ENCODE measurements at regions not wholly inside any gene's neighbourhood (a gene's known extent, or its start where the extent isn't known, plus 50 kb on each side); places are given as distances from the start of the nearest gene placed in this dataset.

GRCh38 chr3:14252321-14253021, 73.9 kb downstream of the LSM3 start:
- H3K36me3 Mint-ChIP-seq (ENCODE audit: insufficient read depth in 2 of 2): no peaks in the 10 kb centered on the region
- no peaks in the 10 kb centered on the region for H3K9me3 Mint-ChIP-seq
- H3K4me1 Mint-ChIP-seq (ENCODE audit: low read depth): no peaks in the 10 kb centered on the region
- ATAC-seq (replicated peaks in 1 of 2) (no peak), DNase-seq (no peak)
- H3K27me3 Mint-ChIP-seq (ENCODE audit: low read depth): no peaks in the 10 kb centered on the region
- H3K27ac Mint-ChIP-seq: no peak overlapping the region
- H3K4me3 Mint-ChIP-seq: no peak overlapping the region

- Mint-ChIP-seq H3K27me3 (ENCODE audit: low read depth) (no peaks in the 10 kb centered on the region), H3K27ac (no peak overlapping the region), H3K9me3 (no peaks in the 10 kb centered on the region), H3K36me3 (ENCODE audit: insufficient read depth in 2 of 2) (no peaks in the 10 kb centered on the region), H3K4me3 (no peak overlapping the region), H3K4me1 (ENCODE audit: low read depth) (no peaks in the 10 kb centered on the region)
- no peak for DNase-seq
- no peak for ATAC-seq (replicated peaks in 1 of 2)
Observed at GRCh38 chr3:14253022-14253706, 74.5 kb downstream of the LSM3 start.

GRCh38 chr3:14253707-14254382, 75.2 kb downstream of the LSM3 start:
- H3K4me3 Mint-ChIP-seq: no peak overlapping the region
- DNase-seq (no peak), ATAC-seq (replicated peaks in 1 of 2) (no peak)
- H3K4me1 Mint-ChIP-seq (ENCODE audit: low read depth): no peaks in the 10 kb centered on the region
- no peak overlapping the region for H3K27ac Mint-ChIP-seq
- no peaks in the 10 kb centered on the region for H3K9me3 Mint-ChIP-seq
- H3K27me3 Mint-ChIP-seq (ENCODE audit: low read depth): no peaks in the 10 kb centered on the region
- H3K36me3 Mint-ChIP-seq (ENCODE audit: insufficient read depth in 2 of 2): no peaks in the 10 kb centered on the region

- DNase-seq: no peak
- Mint-ChIP-seq H3K4me1 (ENCODE audit: low read depth) (no peaks in the 10 kb centered on the region), H3K9me3 (no peaks in the 10 kb centered on the region), H3K36me3 (ENCODE audit: insufficient read depth in 2 of 2) (no peaks in the 10 kb centered on the region), H3K27ac (no peak overlapping the region), H3K27me3 (ENCODE audit: low read depth) (no peaks in the 10 kb centered on the region), H3K4me3 (no peak overlapping the region)
- ATAC-seq (replicated peaks in 1 of 2): no peak
Observed at GRCh38 chr3:14254812-14255702, 76.4 kb downstream of the LSM3 start.

DNA sequence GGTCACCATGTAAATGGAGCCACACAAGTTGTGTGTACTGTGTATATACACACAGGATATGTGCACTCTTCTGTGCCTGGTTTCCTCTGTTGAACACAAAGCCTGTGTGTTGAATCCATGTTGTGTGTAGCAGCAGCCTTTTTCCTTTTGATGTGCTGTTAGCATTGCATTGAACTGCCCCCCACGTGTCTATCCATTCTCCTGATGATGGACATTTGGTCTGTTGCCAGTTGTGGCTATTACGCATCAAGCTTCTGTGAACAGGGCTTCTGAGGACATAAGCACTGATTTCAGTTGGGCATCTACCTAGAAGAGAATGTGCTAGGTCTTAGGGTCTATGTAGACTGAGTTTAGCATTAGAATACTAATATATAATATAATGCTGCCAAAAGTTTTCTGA, 77.4 kb downstream of the LSM3 start:
- Mint-ChIP-seq H3K27me3 (ENCODE audit: low read depth) (no peaks in the 10 kb centered on the region), H3K27ac (no peak overlapping the region), H3K4me3 (no peak overlapping the region), H3K4me1 (ENCODE audit: low read depth) (no peaks in the 10 kb centered on the region), H3K36me3 (ENCODE audit: insufficient read depth in 2 of 2) (no peaks in the 10 kb centered on the region), H3K9me3 (no peaks in the 10 kb centered on the region)
- no peak for ATAC-seq (replicated peaks in 1 of 2)
- DNase-seq: no peak

- Mint-ChIP-seq H3K27me3 (ENCODE audit: low read depth) (no peaks in the 10 kb centered on the region), H3K36me3 (ENCODE audit: insufficient read depth in 2 of 2) (no peaks in the 10 kb centered on the region), H3K4me1 (ENCODE audit: low read depth) (no peaks in the 10 kb centered on the region), H3K9me3 (no peaks in the 10 kb centered on the region), H3K27ac (no peak overlapping the region), H3K4me3 (no peak overlapping the region)
- DNase-seq (no peak), ATAC-seq (replicated peaks in 1 of 2) (no peak)
Observed at GRCh38 chr3:14256561-14257342, 78.1 kb downstream of the LSM3 start.

- ATAC-seq (replicated peaks in 1 of 2): no peak
- H3K27me3 Mint-ChIP-seq (ENCODE audit: low read depth): peaks cover 12% of the 10 kb centered on the region
- H3K4me3 Mint-ChIP-seq: no peak overlapping the region
- no peak overlapping the region for H3K27ac Mint-ChIP-seq
- no peak for DNase-seq
- no peaks in the 10 kb centered on the region for H3K4me1 Mint-ChIP-seq (ENCODE audit: low read depth)
- H3K9me3 Mint-ChIP-seq: no peaks in the 10 kb centered on the region
- H3K36me3 Mint-ChIP-seq (ENCODE audit: insufficient read depth in 2 of 2): no peaks in the 10 kb centered on the region
Observed at GRCh38 chr3:14258906-14259904, 80.6 kb downstream of the LSM3 start.

- Mint-ChIP-seq H3K9me3 (no peaks in the 10 kb centered on the region), H3K4me3 (no peak overlapping the region), H3K36me3 (ENCODE audit: insufficient read depth in 2 of 2) (no peaks in the 10 kb centered on the region), H3K4me1 (ENCODE audit: low read depth) (no peaks in the 10 kb centered on the region), H3K27ac (no peak overlapping the region), H3K27me3 (ENCODE audit: low read depth) (peaks cover 12% of the 10 kb centered on the region)
- DNase-seq (no peak), ATAC-seq (replicated peaks in 1 of 2) (no peak)
Observed at GRCh38 chr3:14260463-14260862, 81.8 kb downstream of the LSM3 start.

GRCh38 chr3:14261229-14261628, 82.6 kb downstream of the LSM3 start:
- ATAC-seq (replicated peaks in 1 of 2): peak; percentile 65 to 69
- peak; percentile 77 to 82 for DNase-seq
- Mint-ChIP-seq H3K4me3 (no peak overlapping the region), H3K27me3 (ENCODE audit: low read depth) (peaks cover 12% of the 10 kb centered on the region), H3K27ac (no peak overlapping the region), H3K9me3 (no peaks in the 10 kb centered on the region), H3K36me3 (ENCODE audit: insufficient read depth in 2 of 2) (no peaks in the 10 kb centered on the region), H3K4me1 (ENCODE audit: low read depth) (no peaks in the 10 kb centered on the region)

- ATAC-seq (replicated peaks in 1 of 2) (no peak), DNase-seq (no peak)
- Mint-ChIP-seq H3K9me3 (no peaks in the 10 kb centered on the region), H3K4me3 (no peak overlapping the region), H3K27me3 (ENCODE audit: low read depth) (peaks cover 12% of the 10 kb centered on the region), H3K27ac (no peak overlapping the region), H3K36me3 (ENCODE audit: insufficient read depth in 2 of 2) (no peaks in the 10 kb centered on the region), H3K4me1 (ENCODE audit: low read depth) (no peaks in the 10 kb centered on the region)
Observed at GRCh38 chr3:14262212-14262611, 83.6 kb downstream of the LSM3 start.

- DNase-seq (no peak), ATAC-seq (replicated peaks in 1 of 2) (no peak)
- Mint-ChIP-seq H3K27ac (no peak overlapping the region), H3K27me3 (ENCODE audit: low read depth) (peaks cover 12% of the 10 kb centered on the region), H3K36me3 (ENCODE audit: insufficient read depth in 2 of 2) (no peaks in the 10 kb centered on the region), H3K9me3 (no peaks in the 10 kb centered on the region), H3K4me3 (no peak overlapping the region), H3K4me1 (ENCODE audit: low read depth) (no peaks in the 10 kb centered on the region)
Observed at GRCh38 chr3:14262867-14263266, 84.2 kb downstream of the LSM3 start.

All from activated T-cell treated with anti-CD3 and anti-CD28 coated beads, Interleukin-2, amount 50 U/mL, for 72 hours (primary cell).